H1 (cell line): ENCODE measurements at regions not wholly inside any gene's neighbourhood (a gene's known extent, or its start where the extent isn't known, plus 50 kb on each side); places are given as distances from the start of the nearest gene placed in this dataset.
"Not testable (repeated sequence)": the region's sequence is repeated elsewhere in the genome, so short reads cannot be mapped to it uniquely, and the experiment has no call there.

ENCODE experiments used
- CTCF ChIA-PET: fragments of 300-600 bp; sonication (Branson Sonifier 250); formaldehyde crosslinking; loops from one replicate; lab custom pipeline; 2021; ENCODE audit not compliant: partially characterized antibody; lab: Charles Lee
- POLR2A ChIA-PET: fragments of 300-600 bp; sonication (Branson Sonifier 250); formaldehyde crosslinking; loops from one replicate; lab custom pipeline; 2021; ENCODE audit warnings: inconsistent platforms; ENCODE audit not compliant: partially characterized antibody; lab: Charles Lee
- DNase-seq, 2 experiments: peaks; one replicate each; pipeline versions ENCODE4 v3.0.0 to v3.0.0-alpha.2; 2010 to 2022; ENCODE audit warnings: low spot score in 2 of 2, low read depth in 1 of 2, mixed read lengths in 1 of 2
- FAIRE-seq: peaks from 2 replicates; lab custom pipeline; 2011; peaks lifted over from hg19 to GRCh38; lab: Jason Lieb, UNC
- H2AFZ ChIP-seq: 2 replicates; pipeline ENCODE4 v1.8.1; 2012; ENCODE audit warnings: low read length, inconsistent platforms
- H2AK5ac ChIP-seq: 2 replicates; pipeline ENCODE4 v1.6.1; 2013; ENCODE audit warnings: low read depth, low read length
- H2BK120ac ChIP-seq: replicated peaks from 2 replicates; pipeline ENCODE3; 2013; ENCODE audit warnings: low read depth, low read length, inconsistent platforms
- H2BK12ac ChIP-seq: 2 replicates; pipeline ENCODE4 v1.6.1; 2013; ENCODE audit warnings: low read depth, low read length
- H2BK15ac ChIP-seq: 2 replicates; pipeline ENCODE4 v1.6.1; 2013; ENCODE audit warnings: low read length
- H2BK20ac ChIP-seq: 2 replicates; pipeline ENCODE4 v1.6.1; 2013; ENCODE audit warnings: low read length
- H2BK5ac ChIP-seq: 2 replicates; pipeline ENCODE4 v1.6.1; 2013; ENCODE audit warnings: low read depth, low read length
- H3K14ac ChIP-seq: 2 replicates; pipeline ENCODE4 v1.6.1; 2013; ENCODE audit warnings: inconsistent platforms; ENCODE audit not compliant: insufficient read length
- H3K18ac ChIP-seq: 2 replicates; pipeline ENCODE4 v1.6.1; 2013; ENCODE audit warnings: low read length; ENCODE audit errors: extremely low read depth
- H3K23ac ChIP-seq: 2 replicates; pipeline ENCODE4 v1.6.1; 2013; ENCODE audit warnings: inconsistent platforms; ENCODE audit not compliant: insufficient read length
- H3K23me2 ChIP-seq: 2 replicates; pipeline ENCODE4 v1.6.1; 2013; ENCODE audit warnings: low read depth, low read length
- H3K27ac ChIP-seq: 2 replicates; pipeline ENCODE4 v1.6.1; 2011; ENCODE audit warnings: low read depth, low read length, inconsistent platforms
- H3K27me3 ChIP-seq, 4 experiments: replicated peaks in 1 of 4; 1 replicate in 1 of 4; 2 replicates in 3 of 4; pipeline versions ENCODE4 v1.6.1 to v1.8.1; 2011 to 2013; ENCODE audit warnings: low read length in 3 of 4, mild to moderate bottlenecking in 3 of 4, inconsistent platforms in 2 of 4, mixed read lengths in 2 of 4, moderate library complexity in 1 of 4; ENCODE audit not compliant: control insufficient read depth in 3 of 4, insufficient read depth in 3 of 4; ENCODE audit errors: extremely low read depth in 1 of 4
- H3K36me3 ChIP-seq, 4 experiments: 2 replicates each; pipeline versions ENCODE4 v1.6.1 to v1.8.1; 2011 to 2013; ENCODE audit warnings: mild to moderate bottlenecking in 4 of 4, low read length in 3 of 4, moderate library complexity in 2 of 4, control low read depth in 1 of 4, inconsistent platforms in 1 of 4; ENCODE audit not compliant: insufficient read depth in 4 of 4, control insufficient read depth in 2 of 4
- H3K4ac ChIP-seq: replicated peaks from 2 replicates; pipeline ENCODE3; 2013; ENCODE audit warnings: low read length, low read depth, mixed read lengths, inconsistent platforms; ENCODE audit not compliant: insufficient read length
- H3K4me1 ChIP-seq, 4 experiments: replicated peaks in 1 of 4; 1 replicate in 1 of 4; 2 replicates in 3 of 4; pipeline versions ENCODE4 v1.6.1 to v1.8.1; 2011 to 2013; ENCODE audit warnings: low read length in 3 of 4, inconsistent platforms in 2 of 4, mixed read lengths in 1 of 4; ENCODE audit not compliant: insufficient read depth in 4 of 4, control insufficient read depth in 3 of 4
- H3K4me2 ChIP-seq, 2 experiments: 2 replicates each; pipeline versions ENCODE4 v1.6.1 to v1.8.1; 2011 to 2013; ENCODE audit warnings: low read depth in 2 of 2, low read length in 2 of 2, control low read depth in 1 of 2, inconsistent platforms in 1 of 2, mild to moderate bottlenecking in 1 of 2; ENCODE audit not compliant: insufficient read depth in 1 of 2
- H3K4me3 ChIP-seq, 4 experiments: fragments of 200-600, 300-600 bp in 1 of 4; sonication (generic), shearing (Covaris generic), sonication (Bioruptor Twin) in 1 of 4; 2 replicates each; pipeline versions ENCODE4 v1.5.1 to v1.8.1; 2011 to 2016; ENCODE audit warnings: low read length in 4 of 4, low read depth in 3 of 4, control low read depth in 2 of 4, inconsistent platforms in 2 of 4, mild to moderate bottlenecking in 2 of 4, mixed read lengths in 1 of 4, moderate library complexity in 1 of 4; ENCODE audit not compliant: insufficient read depth in 2 of 4; ENCODE audit errors: extremely low read depth in 1 of 4
- H3K56ac ChIP-seq: replicated peaks from 2 replicates; pipeline ENCODE3; 2013; ENCODE audit warnings: low read depth, mild to moderate bottlenecking, mixed read lengths, low read length, inconsistent platforms; ENCODE audit not compliant: insufficient read length
- H3K79me1 ChIP-seq: 2 replicates; pipeline ENCODE4 v1.6.1; 2013; ENCODE audit warnings: low read depth, low read length, control low read depth
- H3K79me2 ChIP-seq, 2 experiments: 2 replicates each; pipeline versions ENCODE4 v1.6.1 to v1.8.1; 2012 to 2013; ENCODE audit warnings: low read length in 2 of 2, mild to moderate bottlenecking in 2 of 2, inconsistent platforms in 1 of 2; ENCODE audit not compliant: insufficient read depth in 2 of 2, control insufficient read depth in 1 of 2
- H3K9ac ChIP-seq, 4 experiments: replicated peaks in 1 of 4; 1 replicate in 1 of 4; 2 replicates in 3 of 4; pipeline versions ENCODE4 v1.6.1 to v1.8.1; 2011 to 2013; ENCODE audit warnings: low read depth in 3 of 4, low read length in 3 of 4, control low read depth in 2 of 4, mild to moderate bottlenecking in 2 of 4, moderate library complexity in 2 of 4, inconsistent platforms in 1 of 4; ENCODE audit errors: extremely low read depth in 1 of 4
- H3K9me3 ChIP-seq, 2 experiments: 2 replicates each; pipeline versions ENCODE4 v1.6.1 to v1.8.1; 2012 to 2013; ENCODE audit warnings: mild to moderate bottlenecking in 2 of 2, moderate library complexity in 2 of 2, control low read depth in 1 of 2, inconsistent platforms in 1 of 2, low read depth in 1 of 2, low read length in 1 of 2, mixed read lengths in 1 of 2; ENCODE audit not compliant: insufficient read depth in 2 of 2
- H4K20me1 ChIP-seq, 2 experiments: replicated peaks in 1 of 2; 2 replicates each; pipeline versions ENCODE3 to v1.8.1; 2011 to 2013; ENCODE audit warnings: inconsistent platforms in 2 of 2, low read length in 2 of 2, mild to moderate bottlenecking in 1 of 2; ENCODE audit not compliant: insufficient read depth in 2 of 2, control insufficient read depth in 1 of 2
- H4K5ac ChIP-seq: 2 replicates; pipeline ENCODE4 v1.6.1; 2013; ENCODE audit warnings: low read length, low read depth, mixed read lengths, inconsistent platforms; ENCODE audit not compliant: insufficient read length
- H4K8ac ChIP-seq: 2 replicates; pipeline ENCODE4 v1.8.0; 2013; ENCODE audit warnings: mild to moderate bottlenecking, moderate library complexity, low read length, inconsistent platforms; ENCODE audit not compliant: insufficient read depth; ENCODE audit errors: extremely low read depth
- H4K91ac ChIP-seq: replicated peaks from 2 replicates; pipeline ENCODE3; 2013; ENCODE audit warnings: low read length, mixed read lengths, inconsistent platforms; ENCODE audit not compliant: insufficient read length
- POLR2A ChIP-seq, 2 experiments: IDR thresholded peaks; 1 replicate in 1 of 2; 2 replicates in 1 of 2; pipeline ENCODE4 v1.6.1; 2011; ENCODE audit warnings: low read depth in 2 of 2, low read length in 2 of 2, mild to moderate bottlenecking in 2 of 2; ENCODE audit errors: control extremely low read depth in 1 of 2
- POU5F1 ChIP-seq: IDR thresholded peaks from 2 replicates; pipeline ENCODE4 v1.6.1; 2011; ENCODE audit warnings: low read depth, mild to moderate bottlenecking, low read length, moderate library complexity
- WGBS, 2 experiments: shearing (Covaris generic) in 1 of 2; methylation state at CpG; one replicate each; pipeline versions ENCODE4 v1.1.6 to v1.1.7; 2013 to 2015; ENCODE audit warnings: low lambda C conversion rate in 2 of 2, mixed read lengths in 2 of 2, inconsistent platforms in 1 of 2, low coverage in 1 of 2, missing lambda C conversion rate in 1 of 2; ENCODE audit not compliant: insufficient replicate concordance in 2 of 2, insufficient coverage in 1 of 2, insufficient read length in 1 of 2; ENCODE audit errors: extremely low coverage in 1 of 2, missing lambda C conversion rate in 1 of 2; 5-methylcytosine and 5-hydroxymethylcytosine counted together
- TF ChIP-seq, protein P1 (sequence below): IDR thresholded peaks from 2 replicates; pipeline ENCODE4 v1.6.1; 2012; ENCODE audit warnings: low read length, inconsistent platforms

GRCh38 chr21:14739590-14739989 is 193.5 kb upstream of the SAMSN1 start (continued):
- TF ChIP-seq, protein P1, sequence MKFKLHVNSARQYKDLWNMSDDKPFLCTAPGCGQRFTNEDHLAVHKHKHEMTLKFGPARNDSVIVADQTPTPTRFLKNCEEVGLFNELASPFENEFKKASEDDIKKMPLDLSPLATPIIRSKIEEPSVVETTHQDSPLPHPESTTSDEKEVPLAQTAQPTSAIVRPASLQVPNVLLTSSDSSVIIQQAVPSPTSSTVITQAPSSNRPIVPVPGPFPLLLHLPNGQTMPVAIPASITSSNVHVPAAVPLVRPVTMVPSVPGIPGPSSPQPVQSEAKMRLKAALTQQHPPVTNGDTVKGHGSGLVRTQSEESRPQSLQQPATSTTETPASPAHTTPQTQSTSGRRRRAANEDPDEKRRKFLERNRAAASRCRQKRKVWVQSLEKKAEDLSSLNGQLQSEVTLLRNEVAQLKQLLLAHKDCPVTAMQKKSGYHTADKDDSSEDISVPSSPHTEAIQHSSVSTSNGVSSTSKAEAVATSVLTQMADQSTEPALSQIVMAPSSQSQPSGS, result no peak
- no peak for TF ChIP-seq POU5F1
- no peak for TF ChIP-seq POLR2A (IDR thresholded peaks at IDR 0.05; ENCODE audit: control extremely low read depth in 1 of 2, low read depth in 2 of 2, low read length in 2 of 2)

GRCh38 chr21:14738576-14738975 is 192.5 kb upstream of the SAMSN1 start:
- H2BK15ac ChIP-seq, H3K14ac ChIP-seq, POLR2A ChIA-PET, H2AFZ ChIP-seq, H3K36me3 ChIP-seq, H3K23me2 ChIP-seq, H3K4ac ChIP-seq, H3K27ac ChIP-seq, H3K79me1 ChIP-seq, H4K91ac ChIP-seq, H4K20me1 ChIP-seq, H2BK120ac ChIP-seq, H3K4me2 ChIP-seq, H2AK5ac ChIP-seq, H3K79me2 ChIP-seq, H2BK20ac ChIP-seq, H3K18ac ChIP-seq, H3K9me3 ChIP-seq, H3K9ac ChIP-seq, H2BK5ac ChIP-seq, H4K8ac ChIP-seq, H3K4me3 ChIP-seq, H3K27me3 ChIP-seq, H3K23ac ChIP-seq, DNase-seq, FAIRE-seq, H2BK12ac ChIP-seq, H4K5ac ChIP-seq, H3K4me1 ChIP-seq, H3K56ac ChIP-seq: not testable (repeated sequence)
- WGBS, 2 experiments, result 91% methylated on average over 3 of the region's 3 CpGs; no CpG with 5 or more reads in 1 of the 2 experiments
- CTCF ChIA-PET, result interaction anchor here (0.7 to 2.3 kb wide), 10 partner anchors 10 to 338 kb away, joined by 3 to 10 read pairs (median 4); no protein-coding TSS in a partner anchor
